Peyer's patch (tissue), 4 donors: ENCODE measurements at regions not wholly inside any gene's neighbourhood (a gene's known extent, or its start where the extent isn't known, plus 50 kb on each side); places are given as distances from the start of the nearest gene placed in this dataset.

Source experiments
- CTCF ChIP-seq, 6 experiments: fragments of 450-650 bp in 4 of 6; fragments of 200-600 bp in 2 of 6; sonication (generic) in 1 of 6; IDR thresholded peaks; one replicate each; pipeline ENCODE4 v1.5.1; 2017 to 2019; ENCODE audit warnings: antibody characterized with exemption in 6 of 6, mild to moderate bottlenecking in 3 of 6, moderate library complexity in 1 of 6
- POLR2A ChIP-seq, 2 donors: fragments of 450-650 bp; IDR thresholded peaks; one replicate each; pipeline ENCODE4 v1.5.1; 2017; ENCODE audit warnings: antibody characterized with exemption in 2 of 2, mild to moderate bottlenecking in 2 of 2, moderate library complexity in 2 of 2

GRCh38 chr3:189042832-189043231 is 128.9 kb upstream of the TPRG1 start:
- no peak for TF ChIP-seq CTCF (IDR thresholded peaks at IDR 0.05)
- no peak for TF ChIP-seq POLR2A (IDR thresholded peaks at IDR 0.05)
